DOHH2 (cell line): ENCODE measurements at regions not wholly inside any gene's neighbourhood (a gene's known extent, or its start where the extent isn't known, plus 50 kb on each side); places are given as distances from the start of the nearest gene placed in this dataset.
"Not testable (repeated sequence)": the region's sequence is repeated elsewhere in the genome, so short reads cannot be mapped to it uniquely, and the experiment has no call there.

Experiments
- H3F3A ChIP-seq: fragments of 200-600 bp; sonication (generic), shearing (Covaris generic); 2 replicates; pipeline ENCODE4 v1.6.0; 2016; ENCODE audit warnings: antibody characterized with exemption, mild to moderate bottlenecking; ENCODE audit not compliant: control insufficient read depth, insufficient read depth
- H3K27ac ChIP-seq: fragments of 200-600 bp; sonication (generic); 2 replicates; pipeline ENCODE4 v1.5.1; 2014; ENCODE audit warnings: low read depth, mild to moderate bottlenecking, low read length, moderate library complexity
- H3K27me3 ChIP-seq: fragments of 200-600 bp; sonication (generic); 2 replicates; pipeline ENCODE4 v1.6.1; 2014; ENCODE audit warnings: mild to moderate bottlenecking, low read length, mixed read lengths; ENCODE audit not compliant: control insufficient read depth
- H3K36me3 ChIP-seq: fragments of 200-600 bp; sonication (generic); 2 replicates; pipeline ENCODE4 v1.6.1; 2014; ENCODE audit warnings: mild to moderate bottlenecking, low read length, moderate library complexity, mixed read lengths; ENCODE audit not compliant: control insufficient read depth
- H3K4me1 ChIP-seq: fragments of 200-600 bp; sonication (generic); 2 replicates; pipeline ENCODE4 v1.6.1; 2014; ENCODE audit warnings: mild to moderate bottlenecking, low read length, mixed read lengths; ENCODE audit not compliant: control insufficient read depth
- H3K4me2 ChIP-seq: fragments of 200-600 bp; sonication (generic); 2 replicates; pipeline ENCODE4 v1.6.0; 2014; ENCODE audit warnings: mild to moderate bottlenecking, low read length, moderate library complexity
- H3K4me3 ChIP-seq: fragments of 200-600 bp; sonication (generic); 2 replicates; pipeline ENCODE4 v1.5.1; 2014; ENCODE audit warnings: mild to moderate bottlenecking, low read length, mixed read lengths
- H3K79me2 ChIP-seq: fragments of 200-600 bp; sonication (generic); 2 replicates; pipeline ENCODE4 v1.6.1; 2014; ENCODE audit warnings: mild to moderate bottlenecking, low read length, mixed read lengths; ENCODE audit not compliant: control insufficient read depth
- H3K9me2 ChIP-seq: fragments of 200-600 bp; sonication (generic); replicated peaks from 2 replicates; pipeline ENCODE4 v1.6.1; 2014; ENCODE audit warnings: mild to moderate bottlenecking, low read length, mixed read lengths; ENCODE audit not compliant: control insufficient read depth
- H3K9me3 ChIP-seq: fragments of 200-600 bp; sonication (generic); 2 replicates; pipeline ENCODE4 v1.6.1; 2014; ENCODE audit warnings: antibody characterized with exemption, low read length, mixed read lengths; ENCODE audit not compliant: control insufficient read depth, insufficient read depth
- H4K20me1 ChIP-seq: fragments of 200-600 bp; sonication (generic); 2 replicates; pipeline ENCODE4 v1.6.0; 2014; ENCODE audit warnings: low read depth, mild to moderate bottlenecking, antibody characterized with exemption, low read length, moderate library complexity; ENCODE audit not compliant: control insufficient read depth, insufficient read depth
- CTCF ChIP-seq: fragments of 200-600 bp; sonication (generic); IDR thresholded peaks from one replicate; pipeline ENCODE4 v1.5.1; 2014; ENCODE audit warnings: antibody characterized with exemption, mild to moderate bottlenecking, low read depth, low read length; ENCODE audit not compliant: poor library complexity, severe bottlenecking
- EZH2phosphoT487 ChIP-seq: fragments of 200-600 bp; sonication (generic); IDR thresholded peaks from 2 replicates; pipeline ENCODE4 v1.6.1; 2017; ENCODE audit warnings: borderline replicate concordance, mild to moderate bottlenecking, antibody characterized with exemption, low read length, moderate library complexity, mixed read lengths

- Histone ChIP-seq H3K4me1 (no peaks in the 10 kb centered on the region), H3K79me2 (no peaks in the 10 kb centered on the region), H3K27ac (no peak overlapping the region), H4K20me1 (no peaks in the 10 kb centered on the region), H3K4me2 (no peak overlapping the region), H3F3A (no peaks in the 10 kb centered on the region), H3K9me2 (no peaks in the 10 kb centered on the region), H3K9me3 (no peaks in the 10 kb centered on the region), H3K27me3 (no peaks in the 10 kb centered on the region), H3K36me3 (no peaks in the 10 kb centered on the region), H3K4me3 (no peak overlapping the region)
- no peak for TF ChIP-seq CTCF
- TF ChIP-seq EZH2phosphoT487: no peak
Observed at GRCh38 chr2:94758546-94758945, 112.7 kb upstream of the TEKT4 start.

- Histone ChIP-seq H3K4me3 (no peak overlapping the region), H3K4me1 (no peaks in the 10 kb centered on the region), H3K27ac (no peak overlapping the region), H4K20me1 (no peaks in the 10 kb centered on the region), H3K9me3 (no peaks in the 10 kb centered on the region), H3K36me3 (no peaks in the 10 kb centered on the region), H3K79me2 (no peaks in the 10 kb centered on the region), H3K4me2 (no peak overlapping the region), H3F3A (no peaks in the 10 kb centered on the region), H3K27me3 (no peaks in the 10 kb centered on the region), H3K9me2 (no peaks in the 10 kb centered on the region)
- TF ChIP-seq CTCF: peak; percentile 22
- no peak for TF ChIP-seq EZH2phosphoT487
Observed at GRCh38 chr2:94759211-94759610, 112.0 kb upstream of the TEKT4 start.

GRCh38 chr2:94762600-94762999, 108.6 kb upstream of the TEKT4 start:
- Histone ChIP-seq H4K20me1 (no peaks in the 10 kb centered on the region), H3K4me1 (no peaks in the 10 kb centered on the region), H3K27me3 (no peaks in the 10 kb centered on the region), H3F3A (no peaks in the 10 kb centered on the region), H3K4me2 (no peak overlapping the region), H3K79me2 (no peaks in the 10 kb centered on the region), H3K4me3 (no peak overlapping the region), H3K9me2 (no peaks in the 10 kb centered on the region), H3K9me3 (no peaks in the 10 kb centered on the region), H3K36me3 (no peaks in the 10 kb centered on the region), H3K27ac (no peak overlapping the region)
- no peak for TF ChIP-seq EZH2phosphoT487
- TF ChIP-seq CTCF: no peak

GRCh38 chr2:94763318-94763717, 107.9 kb upstream of the TEKT4 start:
- Histone ChIP-seq H4K20me1 (no peaks in the 10 kb centered on the region), H3K9me3 (no peaks in the 10 kb centered on the region), H3K9me2 (no peaks in the 10 kb centered on the region), H3K27ac (no peak overlapping the region), H3K4me1 (no peaks in the 10 kb centered on the region), H3K36me3 (no peaks in the 10 kb centered on the region), H3K27me3 (no peaks in the 10 kb centered on the region), H3F3A (no peaks in the 10 kb centered on the region), H3K4me2 (no peak overlapping the region), H3K79me2 (no peaks in the 10 kb centered on the region), H3K4me3 (no peak overlapping the region)
- TF ChIP-seq EZH2phosphoT487 (no peak), CTCF (no peak)

- H3K4me2 ChIP-seq, H3K4me1 ChIP-seq, H3K9me3 ChIP-seq, H3K36me3 ChIP-seq, H4K20me1 ChIP-seq, H3F3A ChIP-seq, H3K27ac ChIP-seq, H3K27me3 ChIP-seq, H3K79me2 ChIP-seq, H3K4me3 ChIP-seq, H3K9me2 ChIP-seq: not testable (repeated sequence)
Observed at GRCh38 chr2:94764331-94764730, 106.9 kb upstream of the TEKT4 start.
